Endodermal cell (in vitro differentiated cells): ENCODE measurements at regions not wholly inside any gene's neighbourhood (a gene's known extent, or its start where the extent isn't known, plus 50 kb on each side); places are given as distances from the start of the nearest gene placed in this dataset.

Source experiments
- DNase-seq: peaks from one replicate; pipeline ENCODE4 v3.0.0-alpha.2; 2017
- H3K27ac ChIP-seq: 2 replicates; pipeline ENCODE4 v1.5.1; 2013; ENCODE audit warnings: mild to moderate bottlenecking, low read depth, low read length, moderate library complexity
- H3K27me3 ChIP-seq: 2 replicates; pipeline ENCODE4 v1.6.1; 2013; ENCODE audit warnings: mild to moderate bottlenecking, low read length, moderate library complexity; ENCODE audit not compliant: insufficient read depth, control insufficient read depth, poor library complexity, severe bottlenecking
- H3K36me3 ChIP-seq: 2 replicates; pipeline ENCODE4 v1.7.0; 2013; ENCODE audit warnings: mild to moderate bottlenecking, low read length, moderate library complexity; ENCODE audit not compliant: control insufficient read depth, insufficient read depth
- H3K4me1 ChIP-seq: one replicate; pipeline ENCODE4 v1.7.0; 2013; ENCODE audit warnings: low read length; ENCODE audit not compliant: control insufficient read depth, insufficient read depth
- H3K4me3 ChIP-seq: 2 replicates; pipeline ENCODE4 v1.5.1; 2013; ENCODE audit warnings: mild to moderate bottlenecking, low read length, moderate library complexity
- H3K9ac ChIP-seq: 2 replicates; pipeline ENCODE4 v1.6.1; 2013; ENCODE audit warnings: mild to moderate bottlenecking, low read length, moderate library complexity; ENCODE audit not compliant: poor library complexity, severe bottlenecking; ENCODE audit errors: extremely low read depth
- H3K9me3 ChIP-seq: 2 replicates; pipeline ENCODE4 v1.6.1; 2013; ENCODE audit warnings: mild to moderate bottlenecking, low read length, moderate library complexity; ENCODE audit not compliant: control insufficient read depth
- H3K27ac Mint-ChIP-seq: 2 replicates; pipeline ENCODE4 v1.8.0; 2020; ENCODE audit warnings: mixed read lengths
- H3K27me3 Mint-ChIP-seq: 2 replicates; pipeline ENCODE4 v1.8.0; 2021; ENCODE audit warnings: mild to moderate bottlenecking, mixed read lengths; ENCODE audit not compliant: insufficient read depth
- H3K36me3 Mint-ChIP-seq: 2 replicates; pipeline ENCODE4 v1.8.0; 2020; ENCODE audit warnings: low read depth, mixed read lengths
- H3K4me1 Mint-ChIP-seq: 2 replicates; pipeline ENCODE4 v1.8.0; 2020; ENCODE audit warnings: mixed read lengths
- H3K4me3 Mint-ChIP-seq: 2 replicates; pipeline ENCODE4 v1.8.0; 2020; ENCODE audit warnings: mild to moderate bottlenecking, moderate library complexity, mixed read lengths
- H3K9me3 Mint-ChIP-seq: 2 replicates; pipeline ENCODE4 v1.8.0; 2020; ENCODE audit warnings: mild to moderate bottlenecking, mixed read lengths
- WGBS, 2 experiments: methylation state at CpG; one replicate each; pipeline versions ENCODE4 v1.1.5 to v1.1.7; 2013; ENCODE audit warnings: missing lambda C conversion rate in 2 of 2, mixed read lengths in 1 of 2; ENCODE audit not compliant: insufficient coverage in 1 of 2, insufficient read length in 1 of 2; 5-methylcytosine and 5-hydroxymethylcytosine counted together
- TF ChIP-seq, protein P1 (sequence below): fragments of 200-600 bp; sonication (generic); conservative IDR thresholded peaks from 2 replicates; pipeline ENCODE4 v1.5.0; 2021; ENCODE audit warnings: antibody characterized with exemption, mild to moderate bottlenecking

- no peak overlapping the region for H3K27ac Mint-ChIP-seq
- H3K4me1 Mint-ChIP-seq, result peaks cover 14% of the 10 kb centered on the region
- TF ChIP-seq, protein P1, sequence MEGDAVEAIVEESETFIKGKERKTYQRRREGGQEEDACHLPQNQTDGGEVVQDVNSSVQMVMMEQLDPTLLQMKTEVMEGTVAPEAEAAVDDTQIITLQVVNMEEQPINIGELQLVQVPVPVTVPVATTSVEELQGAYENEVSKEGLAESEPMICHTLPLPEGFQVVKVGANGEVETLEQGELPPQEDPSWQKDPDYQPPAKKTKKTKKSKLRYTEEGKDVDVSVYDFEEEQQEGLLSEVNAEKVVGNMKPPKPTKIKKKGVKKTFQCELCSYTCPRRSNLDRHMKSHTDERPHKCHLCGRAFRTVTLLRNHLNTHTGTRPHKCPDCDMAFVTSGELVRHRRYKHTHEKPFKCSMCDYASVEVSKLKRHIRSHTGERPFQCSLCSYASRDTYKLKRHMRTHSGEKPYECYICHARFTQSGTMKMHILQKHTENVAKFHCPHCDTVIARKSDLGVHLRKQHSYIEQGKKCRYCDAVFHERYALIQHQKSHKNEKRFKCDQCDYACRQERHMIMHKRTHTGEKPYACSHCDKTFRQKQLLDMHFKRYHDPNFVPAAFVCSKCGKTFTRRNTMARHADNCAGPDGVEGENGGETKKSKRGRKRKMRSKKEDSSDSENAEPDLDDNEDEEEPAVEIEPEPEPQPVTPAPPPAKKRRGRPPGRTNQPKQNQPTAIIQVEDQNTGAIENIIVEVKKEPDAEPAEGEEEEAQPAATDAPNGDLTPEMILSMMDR, result no peak
- Histone ChIP-seq H3K36me3 (no peaks in the 10 kb centered on the region), H3K4me1 (no peaks in the 10 kb centered on the region), H3K27me3 (no peaks in the 10 kb centered on the region), H3K4me3 (no peak overlapping the region), H3K9ac (no peak overlapping the region), H3K27ac (no peak overlapping the region), H3K9me3 (no peaks in the 10 kb centered on the region)
- WGBS, 2 experiments, result 92 to 100% methylated on average over 1 to 2 of the region's 2 CpGs
- H3K9me3 Mint-ChIP-seq, result no peaks in the 10 kb centered on the region
- H3K27me3 Mint-ChIP-seq, result no peaks in the 10 kb centered on the region
- H3K36me3 Mint-ChIP-seq, result no peaks in the 10 kb centered on the region
- DNase-seq, result no peak
- H3K4me3 Mint-ChIP-seq, result no peak overlapping the region
Measured at GRCh38 chr13:30093236-30093635, 214.1 kb downstream of the KATNAL1 start.

- H3K27me3 ChIP-seq, result no peaks in the 10 kb centered on the region
- no peak overlapping the region for H3K27ac ChIP-seq
- 87 to 88% methylated on average over 3 to 4 of the region's 4 CpGs for WGBS, 2 experiments
- Mint-ChIP-seq H3K27ac (no peak overlapping the region), H3K9me3 (peaks cover 7% of the 10 kb centered on the region), H3K27me3 (no peaks in the 10 kb centered on the region), H3K4me3 (no peak overlapping the region), H3K36me3 (peaks cover 2% of the 10 kb centered on the region), H3K4me1 (peaks cover 14% of the 10 kb centered on the region)
- TF ChIP-seq, protein P1, result no peak
- no peaks in the 10 kb centered on the region for H3K4me1 ChIP-seq
- H3K4me3 ChIP-seq, result no peak overlapping the region
- no peaks in the 10 kb centered on the region for H3K36me3 ChIP-seq
- no peak overlapping the region for H3K9ac ChIP-seq
- no peak for DNase-seq
- H3K9me3 ChIP-seq, result peaks cover 3% of the 10 kb centered on the region
Measured at GRCh38 chr13:30091691-30092090, 215.7 kb downstream of the KATNAL1 start.

DNA sequence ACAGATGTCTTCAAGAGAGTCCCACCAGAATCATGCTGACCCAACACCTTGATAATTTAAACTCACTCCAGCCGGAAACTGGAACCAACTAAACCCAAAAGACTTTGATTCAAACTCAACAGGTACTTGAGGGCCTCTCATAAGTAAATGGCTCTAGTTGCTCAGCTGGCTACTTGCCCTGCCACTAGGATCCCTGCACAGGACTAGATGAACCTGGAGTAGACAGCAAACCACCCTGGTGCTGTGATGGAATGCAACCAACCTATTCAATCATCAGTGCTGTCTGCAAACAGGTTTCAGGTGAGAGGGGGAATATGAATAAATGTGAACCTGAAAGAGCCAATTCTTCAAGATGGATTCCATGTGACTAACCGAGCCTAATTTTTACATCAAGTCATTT, 216.3 kb downstream of the KATNAL1 start:
- TF ChIP-seq, protein P1, result no peak
- Histone ChIP-seq H3K27me3 (no peaks in the 10 kb centered on the region), H3K4me1 (no peaks in the 10 kb centered on the region), H3K36me3 (no peaks in the 10 kb centered on the region), H3K9ac (no peak overlapping the region), H3K4me3 (no peak overlapping the region), H3K27ac (no peak overlapping the region), H3K9me3 (peaks cover 10% of the 10 kb centered on the region)
- peaks cover 14% of the 10 kb centered on the region for H3K4me1 Mint-ChIP-seq
- no peaks in the 10 kb centered on the region for H3K27me3 Mint-ChIP-seq
- H3K27ac Mint-ChIP-seq, result no peak overlapping the region
- peaks cover 6% of the 10 kb centered on the region for H3K36me3 Mint-ChIP-seq
- no peak overlapping the region for H3K4me3 Mint-ChIP-seq
- no peak for DNase-seq
- 88 to 92% methylated on average over 1 to 2 of the region's 2 CpGs for WGBS, 2 experiments
- peaks cover 12% of the 10 kb centered on the region for H3K9me3 Mint-ChIP-seq
